Astrocyte of the hippocampus (primary cell): ENCODE measurements at regions not wholly inside any gene's neighbourhood (a gene's known extent, or its start where the extent isn't known, plus 50 kb on each side); places are given as distances from the start of the nearest gene placed in this dataset.
"Not testable (repeated sequence)": the region's sequence is repeated elsewhere in the genome, so short reads cannot be mapped to it uniquely, and the experiment has no call there.

Experiments used
- DNase-seq: peaks from one replicate; pipeline ENCODE4 v3.0.0; 2011; ENCODE audit warnings: low read depth, low spot score

DNA sequence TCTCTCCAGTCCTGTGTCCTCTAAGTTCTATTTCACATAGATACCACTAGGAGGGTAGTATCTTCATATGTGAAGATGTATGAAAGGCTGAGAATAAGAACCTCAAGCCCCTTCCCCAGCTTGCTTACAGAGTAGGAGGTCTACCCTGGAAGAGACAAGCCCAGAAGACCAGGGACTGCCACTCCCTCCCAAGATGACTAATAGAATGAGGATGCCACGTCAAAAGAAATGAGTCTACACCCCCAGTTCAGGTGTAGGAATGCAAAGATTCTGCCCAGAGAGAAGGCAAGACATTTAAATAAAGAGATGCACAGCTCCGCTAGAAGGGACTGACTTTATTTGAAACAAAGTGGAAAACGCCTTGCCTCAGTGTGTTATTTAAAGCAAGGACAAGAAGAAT is 1006.0 kb upstream of the USP15 start:
- DNase-seq: no peak

DNA sequence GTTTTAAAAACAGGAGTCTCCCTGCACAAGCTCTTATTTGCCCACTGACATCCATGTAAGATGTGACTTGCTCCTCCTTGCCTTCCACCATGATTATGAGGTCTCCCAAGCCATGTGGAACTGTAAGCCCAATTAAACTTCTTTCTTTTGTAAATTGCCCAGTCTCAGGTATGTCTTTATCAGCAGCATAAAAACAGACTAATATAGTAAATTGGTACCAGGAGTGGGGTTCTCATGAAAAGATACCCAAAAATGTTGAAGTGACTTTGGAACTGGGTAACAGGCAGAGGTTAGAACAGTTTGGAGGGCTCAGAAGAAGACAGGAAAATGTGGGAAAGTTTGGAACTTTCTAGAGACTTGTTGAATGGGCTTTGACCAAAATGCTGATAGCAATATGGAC is 995.9 kb upstream of the USP15 start:
- not testable (repeated sequence) for DNase-seq

DNA sequence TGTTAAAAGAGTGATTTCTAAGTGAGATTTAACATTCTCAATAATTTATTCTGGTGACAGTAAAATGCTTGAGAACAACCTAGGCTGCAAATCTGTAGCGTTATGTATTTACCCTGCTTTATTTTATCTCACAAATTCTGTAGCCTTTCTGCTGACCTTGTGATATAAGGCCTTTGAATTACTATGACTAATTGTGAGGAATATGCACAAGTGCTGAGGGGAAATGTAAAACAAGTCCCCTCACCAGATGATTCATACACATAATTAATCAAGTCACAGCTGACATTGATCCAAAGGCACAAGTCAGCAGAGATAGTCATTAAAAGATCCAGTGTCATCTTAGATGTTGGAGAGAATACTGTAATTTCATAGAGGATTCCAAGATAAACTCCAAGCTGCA is 992.7 kb upstream of the USP15 start:
- DNase-seq: no peak

DNA sequence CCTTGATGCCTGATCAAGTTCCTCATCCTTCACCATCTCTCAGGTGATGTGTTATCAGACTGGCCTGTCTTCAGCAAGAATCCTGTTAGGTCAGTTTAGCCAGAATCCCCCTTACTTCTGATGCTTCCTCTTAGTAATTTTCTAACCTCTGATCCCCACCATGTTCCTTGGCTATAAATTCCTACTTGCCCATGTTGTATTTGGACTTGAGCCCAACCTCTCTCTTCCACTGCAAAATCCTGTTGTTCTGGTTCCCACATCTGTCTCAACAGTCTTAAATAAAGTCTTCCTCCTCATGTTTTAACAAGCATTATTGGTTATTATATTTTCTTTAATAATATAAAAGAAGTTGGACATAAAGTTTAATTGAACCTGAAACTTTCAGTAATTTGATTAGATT is 987.8 kb upstream of the USP15 start:
- no peak for DNase-seq

DNA sequence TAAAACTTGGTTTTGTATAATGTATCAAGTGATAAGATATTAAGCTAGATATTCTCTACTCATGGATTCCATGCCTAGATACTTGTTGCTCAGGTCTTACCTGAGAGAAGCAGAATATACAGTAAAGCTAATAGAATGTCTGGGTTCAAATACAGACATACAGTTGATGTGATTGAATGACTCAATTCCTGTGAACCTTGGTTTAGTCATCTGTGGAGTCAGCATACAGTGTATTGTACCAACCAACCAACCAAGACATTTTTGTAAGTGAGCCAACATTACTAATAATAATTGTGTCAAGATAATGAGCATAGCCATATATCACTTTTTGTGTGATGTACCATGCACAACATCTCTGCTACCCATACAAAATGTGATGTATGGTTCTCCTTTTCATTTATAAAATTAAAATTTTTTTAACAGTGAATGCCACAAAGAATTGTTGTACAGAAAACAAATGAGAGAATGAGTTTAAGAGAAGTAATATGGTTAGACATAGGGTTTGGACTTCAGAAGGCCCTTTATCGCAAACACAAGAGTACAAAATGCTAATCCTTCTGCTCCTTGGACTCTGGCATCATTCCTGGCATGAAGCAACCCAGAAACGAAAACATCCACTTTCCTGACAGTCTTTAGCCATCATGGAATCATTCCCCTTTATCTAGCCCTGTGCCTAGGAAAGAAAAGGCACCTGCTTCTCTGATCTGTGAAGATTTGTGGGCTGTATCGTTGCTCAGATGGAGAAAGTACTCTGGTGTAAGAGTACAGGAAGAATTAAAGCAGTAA is 977.2 kb upstream of the USP15 start:
- DNase-seq: peak; percentile 3

DNA sequence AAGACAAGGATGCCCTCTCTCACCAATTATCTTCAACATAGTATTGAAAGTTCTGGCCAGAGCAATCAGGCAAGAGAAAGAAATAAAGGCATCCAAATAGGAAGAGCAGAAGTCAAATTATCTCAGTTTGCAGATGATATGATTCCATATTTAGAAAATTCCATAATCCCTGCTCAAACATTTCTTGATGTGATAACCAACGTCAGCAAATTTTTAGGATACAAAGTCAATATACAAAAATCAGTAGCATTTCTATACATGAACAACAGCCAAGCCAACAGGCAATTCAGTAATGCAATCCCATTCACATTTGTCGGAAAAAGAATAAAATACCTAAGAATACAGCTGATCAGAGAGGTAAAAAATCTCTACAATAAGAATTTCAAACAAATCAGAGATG is 969.7 kb upstream of the USP15 start:
- no peak for DNase-seq

DNA sequence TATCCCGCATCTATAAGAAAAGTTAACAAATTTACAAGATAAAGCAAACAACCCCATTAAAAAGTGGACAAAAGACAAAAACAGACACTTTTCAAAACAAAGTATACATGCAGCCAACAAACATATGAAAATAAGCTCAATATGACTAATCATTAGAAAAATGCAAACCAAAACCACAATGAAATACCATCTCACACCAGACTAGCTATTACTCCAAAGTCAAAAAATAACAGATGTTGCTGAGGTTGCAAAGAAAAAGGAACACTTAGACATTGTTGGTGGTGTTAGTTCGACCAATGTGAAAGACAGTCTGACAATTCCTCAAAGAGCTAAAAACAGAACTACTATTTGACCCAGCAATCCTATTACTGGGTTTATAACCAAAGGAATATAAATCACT is 968.6 kb upstream of the USP15 start:
- no peak for DNase-seq

DNA sequence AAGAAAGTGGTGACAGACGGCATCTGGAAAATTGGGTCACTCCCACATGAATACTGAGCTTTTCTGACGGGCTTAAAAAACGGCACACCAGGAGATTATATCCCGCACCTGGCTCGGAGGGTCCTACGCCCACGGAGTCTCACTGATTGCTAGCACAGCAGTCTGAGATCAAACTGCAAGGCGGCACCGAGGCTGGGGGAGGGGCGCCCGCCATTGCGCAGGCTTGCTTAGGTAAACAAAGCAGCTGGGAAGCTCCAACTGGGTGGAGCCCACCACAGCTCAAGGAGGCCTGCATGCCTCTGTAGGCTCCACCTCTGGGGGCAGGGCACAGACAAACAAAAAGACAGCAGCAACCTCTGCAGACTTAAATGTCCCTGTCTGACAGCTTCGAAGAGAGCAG is 966.2 kb upstream of the USP15 start:
- DNase-seq: not testable (repeated sequence)

DNA sequence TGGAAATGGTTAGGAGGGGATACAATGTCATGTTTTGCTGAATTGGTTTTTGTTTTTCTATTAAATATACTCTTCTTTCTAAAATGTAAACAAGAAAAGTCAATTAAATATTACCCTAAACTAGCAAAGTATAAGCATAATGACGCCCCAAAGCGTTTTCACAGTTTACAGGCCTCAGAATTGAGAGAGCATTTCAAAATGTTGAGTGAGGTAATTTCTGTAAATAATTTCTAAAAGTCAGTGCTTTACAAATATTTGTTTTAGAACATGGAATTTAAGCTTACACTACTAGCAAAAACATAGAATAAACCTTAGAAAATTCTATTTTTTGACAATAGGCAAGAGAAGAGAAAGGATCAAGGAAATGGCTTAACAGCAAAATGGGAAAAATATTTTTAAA is 958.4 kb upstream of the USP15 start:
- DNase-seq: no peak

DNA sequence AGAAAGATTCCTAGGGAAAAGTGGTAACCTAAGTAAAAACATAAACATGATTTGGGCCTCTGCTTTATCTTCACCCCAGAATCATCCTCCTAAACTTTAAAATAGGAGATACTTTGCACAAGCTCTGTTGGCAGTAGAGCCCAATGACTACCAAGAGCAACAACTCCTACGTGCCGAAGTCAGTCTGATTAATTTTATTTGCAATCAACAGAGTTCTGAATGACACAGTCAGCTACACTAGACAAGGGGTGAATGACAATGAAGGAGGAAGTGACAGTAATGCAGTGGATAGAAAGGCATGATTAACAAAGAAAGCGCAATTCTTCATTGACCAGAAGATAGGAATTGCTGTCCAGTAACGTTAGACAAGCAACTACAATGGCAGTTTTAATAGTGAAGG is 957.9 kb upstream of the USP15 start:
- DNase-seq: no peak

DNA sequence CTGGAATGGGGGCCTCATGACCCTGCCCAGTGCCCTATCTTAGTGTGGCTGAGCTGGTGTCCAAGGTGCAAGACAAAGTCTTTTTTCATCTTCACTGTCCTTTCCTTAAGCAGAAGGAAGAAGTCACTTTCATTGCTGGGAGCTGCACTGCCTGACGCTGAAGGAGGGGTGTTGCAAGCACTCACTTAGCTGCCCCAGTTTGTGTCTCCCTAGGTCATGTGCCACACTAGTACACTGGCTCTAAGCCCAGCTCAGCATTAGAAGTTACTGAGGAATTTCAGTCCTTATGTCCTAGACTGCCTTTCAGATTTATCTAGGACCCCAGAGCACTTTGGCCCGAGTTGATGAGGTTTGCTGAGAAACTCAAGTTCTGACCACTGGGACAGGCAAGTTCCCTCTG is 952.0 kb upstream of the USP15 start:
- no peak for DNase-seq

DNA sequence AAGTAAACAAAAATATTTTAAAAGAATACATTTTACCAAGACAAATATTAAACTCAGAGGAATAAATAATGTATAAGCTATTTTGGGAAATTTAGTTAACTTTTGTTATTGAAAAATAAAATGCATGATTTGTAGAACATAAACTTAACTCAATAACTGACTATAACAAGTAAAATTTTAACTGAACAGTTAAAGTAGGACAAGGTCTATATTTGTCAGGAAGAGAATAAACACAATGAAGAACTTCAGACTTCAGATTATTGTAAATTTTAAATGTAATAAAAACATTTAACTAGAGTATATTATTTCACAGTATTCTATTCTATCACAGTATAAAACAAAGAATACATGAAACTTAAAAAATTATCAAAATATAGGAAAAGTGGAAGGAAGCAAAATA is 948.8 kb upstream of the USP15 start:
- no peak for DNase-seq

DNA sequence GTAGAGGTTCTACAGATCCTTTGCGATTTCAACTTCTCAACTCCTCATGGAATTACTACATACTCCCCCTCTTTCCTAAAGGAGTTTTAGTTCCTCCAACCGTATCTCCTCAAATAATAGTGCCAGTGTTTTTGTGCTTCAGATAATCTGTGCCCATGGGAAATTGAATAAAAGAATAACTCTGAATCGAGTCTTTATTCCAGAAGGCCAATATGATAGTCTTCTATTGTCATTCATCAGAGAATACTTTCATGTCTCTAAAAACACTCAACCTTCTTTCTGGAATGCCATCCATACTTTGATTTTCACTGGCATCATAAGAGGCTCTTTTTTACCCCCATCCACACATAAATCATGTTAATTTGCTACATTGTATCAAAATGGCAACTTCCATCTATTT is 911.3 kb upstream of the USP15 start:
- no peak for DNase-seq

DNA sequence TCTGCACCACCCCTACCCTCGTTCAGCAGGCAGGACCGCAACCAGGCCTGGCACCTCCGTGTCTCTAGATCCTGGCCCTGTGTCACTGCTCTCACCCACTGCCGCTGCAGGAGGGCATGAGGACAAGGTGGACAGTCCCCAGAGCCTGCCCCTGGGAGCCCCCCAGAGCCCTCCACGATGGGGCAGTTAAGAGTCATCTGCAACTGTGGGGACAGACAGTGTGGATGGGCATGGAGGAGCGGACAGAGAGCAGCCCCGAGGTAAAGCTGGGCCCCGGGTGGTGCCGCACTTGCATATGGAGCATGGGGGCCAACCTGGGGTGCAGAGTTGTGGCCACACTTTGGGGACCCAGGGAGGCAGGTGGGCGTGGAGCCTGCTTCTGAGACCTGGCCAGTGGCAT is 905.1 kb upstream of the USP15 start:
- no peak for DNase-seq

DNA sequence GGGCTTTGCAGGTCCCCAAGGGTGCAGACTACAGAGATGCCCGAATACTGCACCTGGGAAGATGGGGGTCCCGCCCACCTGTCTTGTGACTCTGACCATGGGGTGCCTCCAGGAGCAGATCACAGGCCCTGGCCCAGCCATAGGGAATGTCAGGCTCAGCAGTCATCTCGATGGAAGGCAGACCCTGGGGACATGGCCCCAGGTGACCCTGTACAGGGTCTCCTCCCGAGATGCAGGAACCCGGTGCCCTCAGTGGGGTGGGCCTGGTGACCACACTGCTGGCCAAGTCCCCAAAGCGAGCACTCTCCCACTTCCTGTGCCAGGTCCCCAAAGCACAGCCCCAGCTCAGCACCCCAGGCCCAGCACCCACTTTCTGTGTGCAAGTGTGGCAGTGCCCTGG is 903.7 kb upstream of the USP15 start:
- no peak for DNase-seq

DNA sequence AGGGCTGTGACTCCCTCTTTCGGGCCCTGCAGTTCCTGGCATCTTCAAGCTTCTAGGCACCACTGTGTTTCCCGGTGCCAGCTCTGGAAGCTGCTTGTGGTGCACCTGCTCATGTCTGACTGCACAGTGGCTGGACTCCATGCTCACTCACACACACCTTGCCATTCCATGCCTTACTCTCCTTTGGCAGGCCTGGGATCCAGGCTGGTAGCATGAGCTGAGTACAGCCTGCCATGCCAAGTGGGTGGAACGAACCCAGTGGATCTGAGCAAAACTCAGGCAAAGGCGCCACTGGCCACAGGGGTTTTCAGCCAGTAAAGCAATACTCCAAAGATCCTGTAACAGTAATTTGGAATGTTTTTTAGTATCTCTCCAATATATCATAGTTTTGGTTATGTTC is 902.7 kb upstream of the USP15 start:
- DNase-seq: no peak

DNA sequence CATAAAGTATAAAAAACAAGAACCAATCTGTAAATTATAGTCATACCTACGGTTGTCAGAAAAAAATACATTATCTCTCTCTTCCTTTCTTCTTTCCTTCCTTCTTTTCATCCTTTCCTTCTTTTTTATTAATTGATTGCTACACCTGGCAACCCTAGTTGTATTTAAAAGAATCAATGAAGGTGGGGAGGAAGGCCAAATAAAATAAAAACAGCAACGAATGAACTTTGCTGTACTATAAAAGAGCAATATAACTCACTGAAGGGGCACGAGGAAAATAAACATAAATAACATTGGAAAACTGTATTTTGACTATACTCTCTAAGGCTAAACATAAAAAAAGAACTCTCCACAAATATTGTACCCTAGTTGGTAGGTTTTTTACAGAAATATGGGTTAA is 898.2 kb upstream of the USP15 start:
- DNase-seq: no peak

DNA sequence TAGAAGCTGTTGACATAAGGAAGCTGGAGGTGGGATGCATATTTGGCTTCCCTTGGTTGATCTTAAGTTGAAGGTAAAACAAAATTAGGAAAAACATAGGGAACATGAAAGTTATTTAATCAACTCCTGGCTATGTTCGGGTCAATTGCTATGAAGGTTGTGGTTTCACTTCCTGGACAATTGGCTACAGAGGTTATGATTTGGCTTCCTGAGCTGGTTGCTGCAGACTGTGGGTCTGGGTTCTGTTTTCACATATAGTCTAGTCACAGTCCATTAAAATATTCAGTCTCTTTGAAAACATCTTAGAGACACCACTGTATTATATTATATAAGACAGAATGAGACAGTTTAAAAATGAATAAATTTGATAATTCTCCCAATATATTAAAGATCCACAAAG is 895.2 kb upstream of the USP15 start:
- DNase-seq: no peak

DNA sequence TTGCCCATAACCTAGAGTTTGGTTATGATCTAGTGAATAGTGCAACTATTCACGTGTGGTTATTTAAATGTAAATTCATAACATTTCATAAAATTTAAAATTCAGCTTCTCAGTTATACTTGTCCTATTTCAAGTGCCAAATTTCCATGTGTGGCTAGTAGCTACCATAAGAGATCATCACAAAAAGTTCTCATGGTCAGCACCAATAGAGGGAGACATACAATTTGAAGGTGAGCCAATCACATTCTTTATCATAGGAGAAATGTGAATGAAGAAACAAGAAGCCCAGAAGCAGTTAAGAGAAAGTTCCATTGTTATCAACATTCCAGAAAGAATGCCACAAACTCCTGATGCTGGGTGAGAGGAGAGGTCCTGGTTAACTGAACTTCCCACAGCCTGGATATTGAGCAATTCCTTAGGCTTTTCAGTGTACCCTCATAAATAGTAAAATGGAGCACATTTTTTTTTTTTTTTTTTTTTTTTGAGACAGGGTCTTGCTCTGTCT is 892.9 kb upstream of the USP15 start:
- DNase-seq: no peak

DNA sequence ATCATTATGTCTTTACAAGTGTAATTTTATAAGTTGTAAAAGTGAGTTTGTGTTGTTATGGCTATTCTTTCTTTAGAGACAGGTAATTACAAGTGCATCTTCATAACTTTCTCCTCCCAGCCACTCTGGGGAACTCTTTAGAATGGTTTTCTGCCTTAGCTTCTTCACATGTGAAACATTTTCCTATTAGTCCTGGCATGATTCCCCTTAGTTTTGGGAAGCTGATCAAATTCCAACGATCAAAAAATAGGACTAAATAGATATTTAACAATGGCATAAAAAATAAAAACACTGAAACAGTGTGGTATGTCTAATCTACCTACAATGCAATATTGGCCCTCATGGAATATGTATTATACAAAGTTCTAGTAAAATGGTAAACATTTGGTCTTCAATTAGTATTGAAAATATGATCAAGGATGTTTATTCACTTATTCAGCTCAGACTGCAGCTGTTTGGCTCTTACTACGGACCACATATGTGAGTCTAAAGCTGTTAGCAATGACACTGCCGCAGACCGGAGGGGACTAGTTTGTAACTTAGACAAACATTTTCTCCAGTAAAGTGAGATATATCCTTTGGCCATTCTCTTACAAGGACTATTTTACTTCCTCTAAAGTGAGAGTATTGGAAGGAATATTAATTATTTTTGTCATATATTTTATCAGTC is 890.8 kb upstream of the USP15 start:
- DNase-seq: no peak

DNA sequence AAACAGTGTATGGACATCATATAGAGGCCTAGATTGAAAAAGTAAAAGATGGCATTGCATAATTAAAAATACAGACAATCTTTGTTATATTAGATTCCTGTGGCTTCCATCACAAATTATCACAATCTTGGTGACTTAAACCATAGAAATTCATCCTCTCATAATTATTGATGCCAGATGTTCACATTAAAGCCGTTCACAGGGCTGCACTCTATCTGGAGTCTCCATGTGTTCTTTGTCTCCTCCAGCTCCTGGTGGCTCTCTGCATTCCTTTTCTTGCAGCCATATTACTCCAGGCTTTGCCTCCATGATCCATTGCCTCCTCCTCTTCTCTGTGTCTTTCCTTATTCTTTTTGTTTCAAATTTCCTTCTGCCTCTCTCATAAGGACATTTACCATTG is 875.7 kb upstream of the USP15 start:
- DNase-seq: no peak

DNA sequence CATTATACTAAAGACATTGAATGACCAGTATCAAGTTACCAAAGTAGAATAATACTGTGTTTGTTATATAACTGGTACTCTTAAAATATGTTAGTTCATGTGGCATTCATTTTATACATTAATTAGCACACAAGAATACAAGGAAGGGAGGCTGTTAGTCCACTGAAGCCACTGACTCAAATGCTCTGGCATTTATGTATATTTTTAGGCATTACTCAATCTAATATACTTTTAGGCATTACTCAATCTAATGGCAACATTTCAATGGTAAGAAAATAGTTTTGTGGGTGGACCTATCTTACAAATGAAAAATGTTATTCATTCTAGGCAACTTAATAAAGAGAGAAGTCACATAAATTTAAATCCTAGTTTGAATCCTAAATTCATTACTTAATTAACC is 874.4 kb upstream of the USP15 start:
- DNase-seq: no peak

DNA sequence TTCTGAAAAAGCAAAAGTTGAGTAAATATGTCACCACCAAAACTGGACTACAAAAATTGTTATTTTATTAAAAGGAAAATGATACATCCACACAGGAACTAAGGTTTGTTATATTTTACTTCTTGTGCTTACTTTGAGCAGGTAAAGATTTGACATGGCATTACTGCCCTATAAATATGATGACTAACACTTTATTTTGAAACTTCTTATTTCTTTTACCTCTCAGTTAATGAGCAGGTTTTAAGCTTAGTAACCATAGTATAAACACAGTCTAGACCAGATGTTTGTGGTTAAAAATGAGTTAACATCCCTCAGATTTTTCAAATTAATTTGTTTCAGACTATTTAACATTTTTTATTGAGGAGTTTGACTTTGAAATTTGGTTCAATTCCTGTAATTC is 862.5 kb upstream of the USP15 start:
- no peak for DNase-seq
